AG09319 (cell line): ENCODE measurements at regions not wholly inside any gene's neighbourhood (a gene's known extent, or its start where the extent isn't known, plus 50 kb on each side); places are given as distances from the start of the nearest gene placed in this dataset.
"Not testable (repeated sequence)": the region's sequence is repeated elsewhere in the genome, so short reads cannot be mapped to it uniquely, and the experiment has no call there.

Experiments used
- DNase-seq: peaks from one replicate; pipeline ENCODE4 v3.0.0-alpha.2; 2010; ENCODE audit warnings: low read depth; ENCODE audit errors: extremely low read depth
- CTCF ChIP-seq: IDR thresholded peaks from 2 replicates; pipeline ENCODE4 v1.5.1; 2011; ENCODE audit warnings: low read depth, mild to moderate bottlenecking, inconsistent platforms, low read length, moderate library complexity

- no peak for DNase-seq
- no peak for TF ChIP-seq CTCF
These were observed 150.3 kb upstream of the SEMA6A start for GRCh38 chr5:116724971-116725370.

GRCh38 chr5:116722651-116723050, 148.0 kb upstream of the SEMA6A start:
- no peak for DNase-seq
- no peak for TF ChIP-seq CTCF

GRCh38 chr5:116719106-116719505, 144.5 kb upstream of the SEMA6A start:
- TF ChIP-seq CTCF: no peak
- DNase-seq: no peak

- no peak for DNase-seq
- TF ChIP-seq CTCF: no peak
These were observed 143.7 kb upstream of the SEMA6A start for GRCh38 chr5:116718317-116718716.

- TF ChIP-seq CTCF: no peak
- no peak for DNase-seq
These were observed 134.5 kb upstream of the SEMA6A start for GRCh38 chr5:116709082-116709481.

- DNase-seq: not testable (repeated sequence)
These were observed 130.5 kb upstream of the SEMA6A start for GRCh38 chr5:116705121-116705519.

GRCh38 chr5:116703941-116704340, 129.3 kb upstream of the SEMA6A start:
- DNase-seq: no peak
- TF ChIP-seq CTCF: no peak

- no peak for TF ChIP-seq CTCF
- DNase-seq: no peak
These were observed 128.7 kb upstream of the SEMA6A start for GRCh38 chr5:116703328-116703727.
